ENCODE measurements at regions not wholly inside any gene's neighbourhood (a gene's known extent, or its start where the extent isn't known, plus 50 kb on each side); places are given as distances from the start of the nearest gene placed in this dataset.

DNA sequence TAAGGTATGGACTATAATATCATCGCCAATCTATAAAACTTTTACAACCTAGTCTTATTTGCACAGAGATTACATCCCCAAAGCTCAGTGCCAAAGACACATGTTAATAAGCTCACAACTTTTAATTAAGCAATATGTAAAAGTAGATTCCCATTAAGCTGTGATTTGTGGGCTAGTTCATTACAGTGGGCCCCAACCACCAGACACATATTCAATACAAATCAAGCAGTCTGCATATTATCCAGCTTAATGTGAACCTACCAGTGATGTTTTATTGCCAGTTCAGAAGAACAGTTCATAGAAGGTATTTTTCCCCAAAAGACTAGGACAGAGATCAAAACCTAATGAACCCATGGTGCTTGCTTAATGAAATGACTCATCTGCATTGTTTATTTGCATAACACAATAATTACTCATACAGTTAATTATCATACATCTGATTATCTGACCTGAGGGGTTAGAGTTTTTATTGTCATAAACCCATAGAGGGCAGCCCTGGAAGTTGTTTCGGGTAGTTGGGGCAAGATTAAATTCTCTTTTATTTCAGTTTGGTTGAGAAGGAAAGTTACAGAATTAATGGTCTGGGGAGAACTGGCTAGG is 831.0 kb downstream of the TFAP2A start:
- H3K36me3 Mint-ChIP-seq (ENCODE audit: low read depth): no peaks in the 10 kb centered on the region
- POLR2A ChIA-PET: no interaction called here
- no peaks in the 10 kb centered on the region for H3K9me3 Mint-ChIP-seq
- no peaks in the 10 kb centered on the region for H3K27me3 Mint-ChIP-seq
- no peak for DNase-seq
- no peak overlapping the region for H3K4me3 Mint-ChIP-seq
- CTCF ChIA-PET: no interaction called here
- no peaks in the 10 kb centered on the region for H3K4me1 Mint-ChIP-seq
- H3K27ac Mint-ChIP-seq: no peak overlapping the region

DNA sequence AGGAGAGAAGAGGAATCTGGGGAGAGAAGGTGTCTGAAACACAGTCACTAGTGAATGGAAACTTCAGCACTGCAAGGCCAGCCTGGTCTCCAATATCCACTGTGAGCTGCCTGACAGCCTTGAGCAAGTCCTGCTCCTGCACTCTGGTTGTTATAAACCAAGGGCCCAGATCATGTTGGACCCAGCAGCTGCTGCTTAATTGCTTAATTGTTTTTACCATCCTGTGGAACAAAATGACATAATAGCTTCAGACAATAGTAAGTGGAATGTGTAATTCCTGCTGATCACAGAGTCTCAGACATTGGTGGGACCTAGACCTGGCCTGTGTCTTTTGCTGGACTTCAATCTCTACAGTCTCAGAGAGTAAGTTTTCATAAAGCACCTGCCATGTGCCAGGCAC is 833.7 kb downstream of the TFAP2A start:
- no peaks in the 10 kb centered on the region for H3K36me3 Mint-ChIP-seq (ENCODE audit: low read depth)
- ChIA-PET CTCF (no interaction called here), POLR2A (no interaction called here)
- no peak for DNase-seq
- no peaks in the 10 kb centered on the region for H3K27me3 Mint-ChIP-seq
- H3K27ac Mint-ChIP-seq: no peak overlapping the region
- H3K4me3 Mint-ChIP-seq: no peak overlapping the region
- H3K9me3 Mint-ChIP-seq: no peaks in the 10 kb centered on the region
- no peaks in the 10 kb centered on the region for H3K4me1 Mint-ChIP-seq

DNA sequence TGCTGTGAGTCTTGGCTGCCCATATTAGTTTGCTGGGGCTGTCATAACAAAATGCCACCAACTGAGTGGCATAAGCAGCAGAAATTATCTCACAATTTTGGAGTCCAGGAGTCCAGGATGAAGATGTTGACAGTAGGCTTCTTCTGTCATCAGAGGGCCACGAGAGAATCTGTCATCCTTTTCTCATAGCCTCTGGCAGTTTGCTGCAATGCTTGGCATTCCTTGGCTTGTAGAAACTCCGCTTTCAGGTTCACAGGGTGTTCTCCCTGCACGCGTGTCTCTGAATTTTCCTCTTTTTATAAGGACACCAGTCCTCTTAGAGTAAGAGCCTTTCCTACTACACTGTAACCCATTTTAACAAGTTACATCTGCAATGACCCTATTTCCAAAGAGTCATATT is 838.4 kb downstream of the TFAP2A start:
- no peak overlapping the region for H3K27ac Mint-ChIP-seq
- H3K27me3 Mint-ChIP-seq: no peaks in the 10 kb centered on the region
- H3K4me3 Mint-ChIP-seq: no peak overlapping the region
- ChIA-PET CTCF (no interaction called here), POLR2A (no interaction called here)
- H3K36me3 Mint-ChIP-seq (ENCODE audit: low read depth): no peaks in the 10 kb centered on the region
- no peaks in the 10 kb centered on the region for H3K9me3 Mint-ChIP-seq
- no peaks in the 10 kb centered on the region for H3K4me1 Mint-ChIP-seq
- no peak for DNase-seq

DNA sequence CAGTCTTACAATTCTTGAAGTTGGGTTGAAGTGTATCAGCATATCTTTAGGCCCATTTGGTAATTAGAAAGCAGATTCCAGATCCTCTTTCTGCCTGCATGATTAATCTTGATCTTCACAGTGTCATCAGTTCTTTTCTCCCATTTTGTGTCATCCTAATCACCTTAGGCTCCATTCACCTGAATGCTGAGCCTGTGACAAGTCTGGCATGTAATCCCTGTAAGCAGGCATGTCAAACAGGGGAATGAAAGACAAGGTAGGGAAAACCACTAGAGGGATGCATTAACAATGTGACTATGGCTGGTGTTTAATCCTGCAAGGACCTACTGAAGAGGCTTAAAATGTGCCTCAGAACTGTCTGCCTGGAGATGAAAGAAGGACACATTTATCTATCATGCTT is 848.8 kb downstream of the TFAP2A start:
- no peaks in the 10 kb centered on the region for H3K27me3 Mint-ChIP-seq
- H3K9me3 Mint-ChIP-seq: no peaks in the 10 kb centered on the region
- CTCF ChIA-PET: no interaction called here
- no peak overlapping the region for H3K27ac Mint-ChIP-seq
- H3K4me3 Mint-ChIP-seq: no peak overlapping the region
- no peaks in the 10 kb centered on the region for H3K4me1 Mint-ChIP-seq
- POLR2A ChIA-PET: no interaction called here
- DNase-seq: no peak
- H3K36me3 Mint-ChIP-seq (ENCODE audit: low read depth): no peaks in the 10 kb centered on the region

DNA sequence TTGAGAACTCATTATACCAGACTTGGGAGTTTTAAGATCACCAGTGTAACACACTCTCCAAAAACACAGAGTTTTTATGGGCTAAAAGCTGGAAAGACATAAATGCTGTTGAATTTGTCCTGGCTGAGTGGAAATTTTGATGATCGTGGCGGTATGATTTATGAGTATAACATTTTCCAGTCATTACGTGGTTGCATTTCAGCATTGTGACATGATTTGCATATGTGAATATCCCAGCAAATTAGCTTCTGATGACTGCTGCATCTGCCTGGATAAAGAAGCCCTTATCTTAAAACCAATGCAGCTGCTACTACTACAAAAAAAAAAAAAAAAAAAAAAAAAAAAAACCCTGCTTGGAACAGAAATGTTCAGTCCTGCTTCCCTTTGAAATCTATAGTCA is 850.9 kb downstream of the TFAP2A start:
- H3K4me3 Mint-ChIP-seq: no peak overlapping the region
- no peak for DNase-seq
- no peaks in the 10 kb centered on the region for H3K27me3 Mint-ChIP-seq
- H3K4me1 Mint-ChIP-seq: no peaks in the 10 kb centered on the region
- H3K36me3 Mint-ChIP-seq (ENCODE audit: low read depth): no peaks in the 10 kb centered on the region
- ChIA-PET CTCF (no interaction called here), POLR2A (no interaction called here)
- H3K27ac Mint-ChIP-seq: no peak overlapping the region
- H3K9me3 Mint-ChIP-seq: no peaks in the 10 kb centered on the region

DNA sequence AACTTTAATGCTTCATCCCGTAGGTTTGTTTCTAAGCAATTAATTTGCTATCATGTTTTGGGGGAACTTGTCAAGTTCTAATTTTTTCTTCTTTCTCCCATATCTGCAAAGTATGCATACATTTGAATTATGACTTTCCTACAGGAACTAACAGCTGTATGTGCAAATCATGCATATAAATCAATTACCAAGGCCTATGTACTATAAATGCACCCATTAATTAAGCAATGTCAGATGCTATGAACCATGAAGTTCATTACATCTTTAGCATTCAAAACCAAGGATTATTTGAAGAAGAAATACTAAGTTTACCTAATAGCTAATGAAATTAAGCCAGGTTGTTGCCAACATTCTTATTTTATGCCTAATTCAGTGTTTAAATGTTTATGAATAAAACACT is 851.3 kb downstream of the TFAP2A start:
- H3K27ac Mint-ChIP-seq: no peak overlapping the region
- DNase-seq: no peak
- no peak overlapping the region for H3K4me3 Mint-ChIP-seq
- H3K36me3 Mint-ChIP-seq (ENCODE audit: low read depth): no peaks in the 10 kb centered on the region
- no peaks in the 10 kb centered on the region for H3K4me1 Mint-ChIP-seq
- no peaks in the 10 kb centered on the region for H3K27me3 Mint-ChIP-seq
- H3K9me3 Mint-ChIP-seq: no peaks in the 10 kb centered on the region
- CTCF ChIA-PET: no interaction called here
- POLR2A ChIA-PET: no interaction called here

DNA sequence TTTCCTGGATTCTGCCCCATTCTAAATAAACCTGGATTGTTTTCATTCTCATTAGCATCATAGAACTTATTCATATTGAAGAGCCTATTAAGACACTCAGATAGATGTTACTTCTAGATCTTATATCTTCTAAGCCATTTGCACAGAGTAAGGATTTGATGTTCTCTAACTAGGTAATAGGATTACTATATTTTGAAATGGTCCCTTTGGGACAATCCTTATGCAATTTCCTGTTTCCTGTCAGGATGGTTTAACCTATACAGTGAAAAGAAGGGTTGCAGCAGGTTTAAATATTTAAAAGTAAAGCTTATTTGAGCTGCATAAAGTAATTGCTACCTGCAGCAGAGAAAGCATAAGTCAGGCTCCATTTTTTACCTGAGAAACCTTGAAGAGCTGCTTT is 860.1 kb downstream of the TFAP2A start:
- no peaks in the 10 kb centered on the region for H3K4me1 Mint-ChIP-seq
- CTCF ChIA-PET: no interaction called here
- H3K4me3 Mint-ChIP-seq: no peak overlapping the region
- no peaks in the 10 kb centered on the region for H3K27me3 Mint-ChIP-seq
- no peak overlapping the region for H3K27ac Mint-ChIP-seq
- H3K36me3 Mint-ChIP-seq (ENCODE audit: low read depth): no peaks in the 10 kb centered on the region
- POLR2A ChIA-PET: no interaction called here
- H3K9me3 Mint-ChIP-seq: no peaks in the 10 kb centered on the region
- DNase-seq: no peak

DNA sequence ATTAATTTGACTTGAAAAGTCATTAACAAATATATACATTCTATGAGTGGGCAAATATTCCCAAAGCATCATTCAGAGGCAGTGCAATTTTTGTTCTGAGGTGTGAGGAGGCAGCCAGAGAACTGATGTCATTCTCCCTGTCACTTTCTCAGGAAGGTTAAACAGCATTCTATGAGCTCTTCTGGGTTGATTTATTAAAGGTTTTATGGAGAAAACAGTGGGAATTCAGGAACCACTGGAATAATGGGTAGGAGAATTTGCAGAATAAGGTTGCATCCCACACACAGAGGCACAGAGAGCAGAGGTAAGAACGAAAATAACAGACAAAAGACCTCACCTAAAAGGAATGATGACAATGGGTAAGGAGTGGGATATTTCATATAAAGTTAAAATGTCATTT is 860.6 kb downstream of the TFAP2A start:
- Mint-ChIP-seq H3K9me3 (no peaks in the 10 kb centered on the region), H3K4me3 (no peak overlapping the region), H3K27ac (no peak overlapping the region), H3K27me3 (no peaks in the 10 kb centered on the region), H3K36me3 (ENCODE audit: low read depth) (no peaks in the 10 kb centered on the region), H3K4me1 (no peaks in the 10 kb centered on the region)
- CTCF ChIA-PET: no interaction called here
- DNase-seq: no peak
- POLR2A ChIA-PET: no interaction called here

DNA sequence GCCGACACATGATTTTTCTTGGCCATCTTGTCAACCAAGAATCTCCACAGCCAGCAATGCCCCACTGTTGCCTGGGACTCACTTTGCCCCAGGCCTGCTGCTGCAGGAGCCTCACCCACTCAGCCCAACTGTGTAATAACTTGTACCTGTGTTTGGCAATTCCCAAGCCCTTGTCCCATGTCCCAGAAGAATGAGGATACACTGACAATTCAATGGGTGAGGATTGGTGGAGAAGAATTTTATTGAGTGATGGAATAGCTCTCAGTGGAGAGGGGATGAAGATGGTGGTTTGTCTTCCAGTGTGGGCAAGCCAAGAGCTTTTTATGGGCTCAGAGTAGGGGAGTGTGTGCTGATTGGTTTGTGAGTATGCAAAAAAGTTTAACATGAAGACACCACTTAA is 861.9 kb downstream of the TFAP2A start:
- no peak for DNase-seq
- ChIA-PET POLR2A (no interaction called here), CTCF (no interaction called here)
- no peak overlapping the region for H3K27ac Mint-ChIP-seq
- H3K36me3 Mint-ChIP-seq (ENCODE audit: low read depth): no peaks in the 10 kb centered on the region
- H3K27me3 Mint-ChIP-seq: no peaks in the 10 kb centered on the region
- H3K4me1 Mint-ChIP-seq: no peaks in the 10 kb centered on the region
- H3K9me3 Mint-ChIP-seq: no peaks in the 10 kb centered on the region
- no peak overlapping the region for H3K4me3 Mint-ChIP-seq

DNA sequence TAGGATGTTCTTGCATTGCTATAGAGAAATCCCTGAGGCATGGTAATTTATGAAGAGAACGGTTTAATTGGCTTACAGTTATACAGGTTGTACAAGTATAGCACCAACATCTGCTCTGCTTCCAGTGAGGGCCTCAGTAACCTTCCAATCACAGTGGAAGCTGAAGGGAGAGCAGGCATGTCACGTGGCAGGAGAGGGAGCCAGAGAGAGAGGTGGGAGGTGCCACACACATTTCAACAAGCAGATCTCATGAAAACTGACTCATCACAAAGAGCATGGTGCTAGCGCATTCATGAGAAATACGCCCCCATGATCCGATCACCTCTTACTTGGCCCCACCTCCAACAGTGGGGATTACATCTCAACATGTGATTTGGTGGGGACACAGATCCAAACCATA is 871.2 kb downstream of the TFAP2A start:
- CTCF ChIA-PET: no interaction called here

DNA sequence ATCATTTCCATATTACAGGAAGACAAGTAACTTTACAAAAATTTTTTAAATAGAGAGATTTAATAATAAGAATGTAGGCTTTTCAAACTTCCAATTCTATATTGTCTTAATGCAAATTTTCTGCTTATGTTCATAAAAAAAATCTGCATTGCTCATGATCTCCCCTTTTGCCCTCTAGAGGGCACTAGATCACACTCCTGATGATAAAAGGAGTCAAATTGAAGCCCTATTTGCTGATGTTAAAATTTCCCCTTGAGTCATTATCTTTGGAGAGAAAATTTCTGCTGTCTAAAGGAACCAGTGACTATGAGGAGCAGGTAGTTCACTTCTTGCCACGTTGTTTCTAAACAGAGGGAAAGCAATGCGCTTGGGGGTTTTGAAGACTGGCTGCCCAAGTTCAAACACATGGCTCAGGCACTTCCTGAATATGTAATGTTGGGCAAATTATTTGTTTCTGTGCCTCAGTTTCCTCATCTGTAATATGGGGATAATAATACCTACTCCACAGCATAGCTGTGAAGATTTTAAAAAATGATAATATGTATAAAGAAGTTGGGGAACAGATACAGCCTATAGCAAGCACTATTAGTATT is 874.2 kb downstream of the TFAP2A start:
- H3K27me3 Mint-ChIP-seq: no peaks in the 10 kb centered on the region
- H3K9me3 Mint-ChIP-seq: no peaks in the 10 kb centered on the region
- ChIA-PET CTCF (no interaction called here), POLR2A (no interaction called here)
- H3K36me3 Mint-ChIP-seq (ENCODE audit: low read depth): no peaks in the 10 kb centered on the region
- H3K4me3 Mint-ChIP-seq: no peak overlapping the region
- no peak overlapping the region for H3K27ac Mint-ChIP-seq
- no peaks in the 10 kb centered on the region for H3K4me1 Mint-ChIP-seq
- peak; percentile 23 for DNase-seq

More for the DNA sequence above, 871.2 kb downstream of the TFAP2A start:
- Mint-ChIP-seq H3K4me3 (no peak overlapping the region), H3K4me1 (no peaks in the 10 kb centered on the region), H3K9me3 (no peaks in the 10 kb centered on the region), H3K27me3 (no peaks in the 10 kb centered on the region), H3K27ac (no peak overlapping the region), H3K36me3 (ENCODE audit: low read depth) (no peaks in the 10 kb centered on the region)
- DNase-seq: no peak
- POLR2A ChIA-PET: no interaction called here

DNA sequence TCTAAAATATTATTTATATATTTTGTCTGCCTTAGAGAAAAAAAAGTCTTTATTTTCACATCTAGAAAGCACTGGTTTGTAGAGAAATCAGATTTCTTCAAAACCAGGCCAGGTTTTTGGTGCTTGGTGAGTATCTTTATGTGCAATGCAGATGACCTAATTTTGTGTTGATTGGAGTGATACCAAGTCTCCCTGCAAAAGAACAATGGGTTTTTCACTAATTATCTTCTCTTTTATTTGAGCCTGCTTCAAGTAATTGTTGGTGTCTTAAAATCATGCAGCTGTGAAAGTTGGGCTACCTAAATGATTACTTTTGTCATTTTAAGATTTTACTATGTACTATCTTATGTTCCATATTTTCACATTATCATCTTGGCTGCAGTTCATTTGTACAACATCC is 874.7 kb downstream of the TFAP2A start:
- H3K27ac Mint-ChIP-seq: no peak overlapping the region
- H3K9me3 Mint-ChIP-seq: no peaks in the 10 kb centered on the region
- ChIA-PET POLR2A (no interaction called here), CTCF (no interaction called here)
- DNase-seq: no peak
- H3K4me1 Mint-ChIP-seq: no peaks in the 10 kb centered on the region
- H3K27me3 Mint-ChIP-seq: no peaks in the 10 kb centered on the region
- H3K4me3 Mint-ChIP-seq: no peak overlapping the region
- no peaks in the 10 kb centered on the region for H3K36me3 Mint-ChIP-seq (ENCODE audit: low read depth)

DNA sequence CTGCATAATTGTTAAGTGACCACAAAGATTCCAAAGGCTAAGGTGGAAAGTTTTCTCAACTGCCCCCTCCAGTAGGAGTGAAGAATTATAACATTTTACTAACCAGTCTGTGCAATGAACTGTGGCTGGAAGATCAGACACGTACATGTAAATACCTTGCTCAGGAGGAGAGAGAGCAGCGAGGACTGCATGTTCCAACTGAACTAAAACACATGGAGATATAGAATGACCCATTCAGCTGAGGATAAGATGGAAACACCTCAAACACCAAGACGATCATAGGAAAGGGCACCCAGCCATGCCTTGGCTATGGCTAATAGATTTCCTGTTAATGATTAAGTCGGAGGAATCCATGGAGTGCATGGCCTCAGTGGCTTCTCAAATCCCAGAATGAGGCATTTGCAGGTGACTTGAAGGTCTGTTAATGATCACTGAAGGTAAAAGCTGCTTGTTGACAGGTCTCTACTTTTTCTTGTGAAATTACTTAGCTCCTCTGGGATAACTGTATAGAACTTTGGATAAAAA is 875.6 kb downstream of the TFAP2A start:
- CTCF ChIA-PET: no interaction called here
- POLR2A ChIA-PET: no interaction called here

DNA sequence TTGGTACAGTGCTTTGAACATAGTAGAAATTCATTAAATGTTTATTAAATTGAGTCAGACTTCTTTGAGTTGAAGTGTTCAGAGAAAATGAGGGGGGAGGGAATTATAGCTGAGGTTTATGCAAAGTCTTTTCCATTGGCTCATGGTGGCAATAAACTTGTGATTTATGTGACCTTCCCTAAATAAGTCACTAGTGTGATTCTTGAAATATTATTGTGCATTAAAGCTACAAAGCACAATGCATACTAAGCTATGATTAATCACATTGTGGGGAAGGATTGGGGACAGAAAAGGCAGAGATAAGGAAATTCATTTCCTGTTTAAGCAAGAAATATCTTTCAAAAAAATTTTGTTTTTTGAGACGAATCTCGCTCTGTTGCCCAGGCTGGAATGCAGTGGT is 877.5 kb downstream of the TFAP2A start:
- no peaks in the 10 kb centered on the region for H3K4me1 Mint-ChIP-seq
- no peaks in the 10 kb centered on the region for H3K27me3 Mint-ChIP-seq
- ChIA-PET POLR2A (no interaction called here), CTCF (no interaction called here)
- H3K9me3 Mint-ChIP-seq: no peaks in the 10 kb centered on the region
- no peak overlapping the region for H3K4me3 Mint-ChIP-seq
- H3K27ac Mint-ChIP-seq: no peak overlapping the region
- no peaks in the 10 kb centered on the region for H3K36me3 Mint-ChIP-seq (ENCODE audit: low read depth)
- no peak for DNase-seq

More for the DNA sequence above, 875.6 kb downstream of the TFAP2A start:
- Mint-ChIP-seq H3K4me3 (no peak overlapping the region), H3K27me3 (no peaks in the 10 kb centered on the region), H3K36me3 (ENCODE audit: low read depth) (no peaks in the 10 kb centered on the region), H3K9me3 (no peaks in the 10 kb centered on the region), H3K27ac (no peak overlapping the region), H3K4me1 (no peaks in the 10 kb centered on the region)
- no peak for DNase-seq

All from activated CD4-positive, alpha-beta T cell treated with anti-CD3 and anti-CD28 coated beads, Interleukin-2, amount 10 ng/mL, durations not matched to agents 7 days and 5 days (primary cell).